ENCODE measurements at regions not wholly inside any gene's neighbourhood (a gene's known extent, or its start where the extent isn't known, plus 50 kb on each side); places are given as distances from the start of the nearest gene placed in this dataset.

- Histone ChIP-seq H3K27me3 (ENCODE audit: insufficient read depth in 3 of 3, low read length in 2 of 3) (no peaks in the 10 kb centered on the region), H3K4me3 (no peak overlapping the region), H3K36me3 (ENCODE audit: insufficient read depth in 1 of 2, low read depth in 1 of 2) (no peaks in the 10 kb centered on the region), H3K9me3 (no peaks in the 10 kb centered on the region), H3K4me1 (no peaks in the 10 kb centered on the region), H3K27ac (no peak overlapping the region)
- no peak for DNase-seq
- intact Hi-C loops (cut with DNase I): no loop called here
- ATAC-seq: no peak
- no peak for TF ChIP-seq CTCF (IDR thresholded peaks at IDR 0.05)
Measured at GRCh38 chr3:148435534-148435933, 262.2 kb upstream of the AGTR1 start.

GRCh38 chr3:148439254-148439822 lies 258.4 kb upstream of the AGTR1 start:
- Histone ChIP-seq H3K36me3 (ENCODE audit: insufficient read depth in 1 of 2, low read depth in 1 of 2) (no peaks in the 10 kb centered on the region), H3K9me3 (no peaks in the 10 kb centered on the region), H3K4me3 (no peak overlapping the region), H3K27ac (no peak overlapping the region), H3K27me3 (ENCODE audit: insufficient read depth in 3 of 3, low read length in 2 of 3) (no peaks in the 10 kb centered on the region), H3K4me1 (no peaks in the 10 kb centered on the region)
- 51 to 59% (median 52%) methylated on average over 3 of the region's 3 CpGs for WGBS, 3 donors
- ATAC-seq: no peak
- intact Hi-C loops (cut with DNase I): no loop called here
- TF ChIP-seq CTCF (IDR thresholded peaks at IDR 0.05): no peak
- DNase-seq: no peak

- ATAC-seq: no peak
- no peaks in the 10 kb centered on the region for H3K27me3 ChIP-seq (ENCODE audit: insufficient read depth in 3 of 3, low read length in 2 of 3)
Measured at GRCh38 chr3:148441191-148441590, 256.5 kb upstream of the AGTR1 start.

GRCh38 chr3:148450819-148451218 lies 246.9 kb upstream of the AGTR1 start:
- Histone ChIP-seq H3K27ac (no peak overlapping the region), H3K4me1 (no peaks in the 10 kb centered on the region), H3K9me3 (no peaks in the 10 kb centered on the region), H3K36me3 (ENCODE audit: insufficient read depth in 1 of 2, low read depth in 1 of 2) (no peaks in the 10 kb centered on the region), H3K27me3 (ENCODE audit: insufficient read depth in 3 of 3, low read length in 2 of 3) (no peaks in the 10 kb centered on the region), H3K4me3 (no peak overlapping the region)
- no peak for TF ChIP-seq CTCF (IDR thresholded peaks at IDR 0.05)
- ATAC-seq (no peak), DNase-seq (no peak)
- 55 to 61% (median 55%) methylated on average over 5 of the region's 5 CpGs for WGBS, 3 donors
- intact Hi-C loops (cut with DNase I): no loop called here

More at GRCh38 chr3:148441191-148441590, 256.5 kb upstream of the AGTR1 start:
- no peaks in the 10 kb centered on the region for H3K36me3 ChIP-seq (ENCODE audit: insufficient read depth in 1 of 2, low read depth in 1 of 2)
- no peak for DNase-seq
- no peak for TF ChIP-seq CTCF (IDR thresholded peaks at IDR 0.05)
- no peaks in the 10 kb centered on the region for H3K9me3 ChIP-seq
- no peak overlapping the region for H3K27ac ChIP-seq
- H3K4me3 ChIP-seq: no peak overlapping the region
- no peaks in the 10 kb centered on the region for H3K4me1 ChIP-seq
- intact Hi-C loops (cut with DNase I): no loop called here
- 77 to 85% (median 84%) methylated on average over 1 of the region's 1 CpG for WGBS, 3 donors

- no peak overlapping the region for H3K27ac ChIP-seq
- H3K4me3 ChIP-seq: no peak overlapping the region
- no peak for ATAC-seq
- no peaks in the 10 kb centered on the region for H3K4me1 ChIP-seq
- intact Hi-C loops (cut with DNase I): no loop called here
- no peaks in the 10 kb centered on the region for H3K36me3 ChIP-seq (ENCODE audit: insufficient read depth in 1 of 2, low read depth in 1 of 2)
- DNase-seq: no peak
- H3K9me3 ChIP-seq: no peaks in the 10 kb centered on the region
- no peak for TF ChIP-seq CTCF (IDR thresholded peaks at IDR 0.05)
- H3K27me3 ChIP-seq (ENCODE audit: insufficient read depth in 3 of 3, low read length in 2 of 3): no peaks in the 10 kb centered on the region
Measured at GRCh38 chr3:148451969-148452368, 245.7 kb upstream of the AGTR1 start.
